GM19395 (cell line): ENCODE measurements at regions not wholly inside any gene's neighbourhood (a gene's known extent, or its start where the extent isn't known, plus 50 kb on each side); places are given as distances from the start of the nearest gene placed in this dataset.
"Not testable (repeated sequence)": the region's sequence is repeated elsewhere in the genome, so short reads cannot be mapped to it uniquely, and the experiment has no call there.

Experiments
- ATAC-seq: cut with Tn5 transposase; IDR thresholded peaks from one replicate; pipeline ENCODE4 v1.9.1; 2021; ENCODE audit warnings: mild to moderate bottlenecking, moderate library complexity; ENCODE audit not compliant: unreplicated experiment

DNA sequence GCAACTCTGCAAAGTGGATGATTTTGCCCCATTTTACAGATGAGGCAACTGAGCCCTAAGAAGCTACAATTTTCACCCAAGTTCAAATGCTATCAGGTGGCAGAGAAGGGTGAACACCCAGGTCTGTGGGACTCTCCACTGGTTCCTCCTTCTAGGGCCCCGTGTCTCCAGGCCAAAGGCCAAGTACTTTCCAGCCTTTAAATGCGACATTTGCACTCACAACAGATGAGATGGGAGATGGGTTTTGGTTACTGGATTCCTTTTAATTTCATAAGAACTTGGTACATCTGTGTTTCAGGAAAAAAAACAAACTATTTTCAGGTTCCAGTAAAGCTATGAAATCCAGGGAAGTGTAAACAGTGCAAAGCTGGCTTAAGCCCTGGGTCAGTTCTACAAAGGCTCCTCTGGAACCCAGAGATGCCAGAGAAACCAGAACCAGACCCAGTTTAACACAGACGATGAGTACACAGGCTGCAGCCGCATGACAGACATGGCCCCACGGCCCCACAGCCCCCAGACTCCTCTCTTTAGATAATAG is 361.7 kb downstream of the ANAPC1 start:
- ATAC-seq, result no peak

DNA sequence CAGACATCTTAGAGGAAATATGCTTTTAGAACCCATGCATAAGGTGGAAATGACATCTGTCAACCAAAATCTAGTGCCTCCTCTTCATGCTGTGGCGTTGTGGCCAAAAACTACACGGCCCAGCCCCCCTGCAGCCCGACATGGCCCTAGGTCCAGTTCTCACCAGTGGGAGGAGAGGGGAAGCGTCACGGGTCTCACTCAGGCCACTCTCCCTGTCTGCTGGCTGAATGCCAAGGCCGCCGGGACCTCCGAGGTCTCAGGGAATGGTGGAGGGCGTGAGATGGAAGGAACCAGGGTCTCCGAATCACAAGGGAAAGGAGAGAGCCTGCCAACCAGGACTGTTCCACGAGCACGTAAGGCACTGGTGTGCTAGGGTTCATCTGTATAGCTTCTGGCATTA is 361.0 kb downstream of the ANAPC1 start:
- ATAC-seq, result no peak

DNA sequence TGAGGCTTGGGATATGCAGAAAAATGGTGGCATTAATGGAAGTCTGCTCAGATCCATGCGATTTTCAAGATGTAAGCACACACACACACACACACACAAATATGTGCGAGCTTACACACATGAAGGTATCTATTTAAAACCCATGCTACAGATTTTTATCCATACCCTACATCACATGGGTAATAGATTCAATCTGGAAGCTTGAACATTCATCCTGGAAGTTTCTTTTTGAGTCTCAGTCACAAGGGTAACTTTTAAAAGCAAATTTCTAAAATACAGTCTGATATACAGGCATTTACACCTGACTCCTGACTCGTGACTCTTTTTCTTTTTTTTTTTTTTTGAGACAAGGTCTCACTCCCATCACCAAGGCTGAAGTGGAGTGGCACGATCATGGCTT is 359.0 kb downstream of the ANAPC1 start:
- not testable (repeated sequence) for ATAC-seq

DNA sequence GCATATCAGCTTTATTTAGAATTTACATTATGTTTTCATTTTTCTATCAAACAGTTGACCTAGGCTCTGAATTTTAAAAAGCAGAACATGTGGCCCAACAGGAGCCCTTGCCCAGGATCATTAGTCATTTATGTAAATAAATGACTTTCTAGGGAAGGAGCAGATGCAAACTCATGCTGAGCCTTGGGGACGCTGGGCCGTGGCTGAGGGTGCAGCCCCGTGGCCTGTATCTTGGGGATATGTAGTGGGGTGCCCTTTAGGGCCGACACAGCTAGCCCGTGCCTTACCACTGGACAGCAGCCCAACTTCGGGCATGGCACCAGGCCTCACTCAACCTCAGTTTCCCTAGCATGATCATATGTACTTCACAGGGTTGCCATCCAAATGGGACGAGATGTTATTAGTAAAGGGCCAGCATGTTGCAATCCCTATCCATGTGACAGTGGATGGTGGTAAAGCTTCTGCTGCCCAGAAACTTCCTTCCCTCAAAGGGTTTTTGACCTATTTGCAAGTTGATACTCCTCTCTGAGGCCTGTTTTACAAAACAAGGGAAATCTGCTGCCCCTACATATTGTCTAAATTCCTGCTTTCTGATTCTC is 357.9 kb downstream of the ANAPC1 start:
- ATAC-seq, result not testable (repeated sequence)

DNA sequence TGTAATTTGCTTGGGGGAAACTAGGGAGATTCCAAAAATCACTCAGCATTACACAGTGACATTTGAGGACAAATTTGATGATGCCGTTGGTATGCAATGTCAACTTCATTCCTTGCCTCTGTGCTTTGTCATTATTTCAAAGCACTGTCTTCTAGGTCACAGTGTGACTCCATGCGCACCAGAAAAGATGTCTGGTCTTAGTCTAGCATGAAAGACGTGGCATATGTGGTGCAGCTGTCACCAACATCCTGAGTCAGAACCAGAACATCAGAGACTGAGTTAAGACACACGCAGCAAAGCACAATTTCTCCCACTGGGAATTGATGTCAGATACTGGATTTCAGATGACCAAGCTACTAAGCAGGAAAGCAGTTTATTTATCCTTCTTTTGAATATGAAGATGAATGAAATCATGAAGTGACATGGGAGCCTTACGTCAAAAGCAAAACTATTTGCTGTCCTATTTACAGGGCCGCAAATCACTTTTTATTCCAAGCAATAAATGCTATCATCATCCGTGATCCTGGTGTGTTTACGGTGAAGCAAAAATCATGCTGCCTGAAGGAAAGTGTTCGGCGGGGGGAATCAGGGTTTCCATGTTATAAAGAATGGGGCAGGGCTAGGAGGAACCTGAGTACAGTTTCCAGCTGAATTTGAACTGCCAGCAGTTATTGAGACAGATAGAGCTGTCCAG is 356.1 kb downstream of the ANAPC1 start:
- not testable (repeated sequence) for ATAC-seq

DNA sequence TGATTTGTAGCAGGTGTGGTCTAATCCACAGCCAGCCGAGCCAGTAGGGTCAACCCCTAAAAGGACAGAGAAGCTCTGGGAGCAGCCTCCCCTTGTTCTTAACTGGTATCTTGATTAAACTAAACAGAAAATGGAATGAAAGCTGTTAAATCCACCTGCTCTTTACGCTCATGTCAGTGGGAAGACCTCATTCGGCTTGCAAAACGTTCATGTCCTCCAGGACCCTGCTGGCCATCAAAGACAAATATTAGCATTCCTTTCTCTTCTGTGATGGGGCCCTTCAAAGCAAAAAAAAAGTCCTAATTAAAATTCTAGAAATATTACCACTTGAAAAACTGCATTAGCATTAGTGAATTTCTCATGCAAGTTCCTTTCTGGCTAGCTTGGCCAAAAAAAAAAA is 355.0 kb downstream of the ANAPC1 start:
- not testable (repeated sequence) for ATAC-seq

DNA sequence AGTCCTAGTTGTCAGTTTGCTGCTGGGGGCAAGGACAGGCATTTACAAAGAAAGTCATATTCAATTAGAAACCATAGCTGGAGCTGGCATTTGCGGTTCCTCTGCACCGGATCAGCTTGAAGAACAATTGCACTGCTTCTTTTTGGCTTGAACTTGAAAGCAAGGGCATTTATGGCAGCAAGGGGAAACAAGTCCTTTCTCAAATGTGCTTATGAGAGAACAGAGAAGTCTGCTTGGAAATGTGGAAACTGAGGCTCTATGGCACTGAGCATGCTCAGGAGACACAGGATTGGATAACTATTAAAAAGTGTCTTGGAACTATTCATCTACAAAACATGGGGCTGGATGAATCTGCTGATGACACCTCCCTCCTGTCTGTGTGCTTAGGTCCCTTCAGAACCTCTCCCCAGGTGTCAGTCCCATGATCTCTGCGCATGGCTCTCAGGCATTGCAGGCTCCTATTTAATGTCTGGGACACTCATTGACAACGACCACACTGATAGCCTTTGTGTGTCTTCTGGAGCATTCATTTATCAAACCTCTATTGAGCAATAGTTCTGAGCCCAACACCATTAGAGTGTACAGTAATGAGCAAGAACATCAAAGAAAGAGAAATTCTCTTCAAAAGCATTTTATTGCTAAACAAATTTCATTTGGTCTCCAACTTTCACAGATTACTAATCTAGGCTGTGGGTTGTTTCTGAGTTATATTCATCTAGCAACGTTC is 353.6 kb downstream of the ANAPC1 start:
- ATAC-seq, result not testable (repeated sequence)

DNA sequence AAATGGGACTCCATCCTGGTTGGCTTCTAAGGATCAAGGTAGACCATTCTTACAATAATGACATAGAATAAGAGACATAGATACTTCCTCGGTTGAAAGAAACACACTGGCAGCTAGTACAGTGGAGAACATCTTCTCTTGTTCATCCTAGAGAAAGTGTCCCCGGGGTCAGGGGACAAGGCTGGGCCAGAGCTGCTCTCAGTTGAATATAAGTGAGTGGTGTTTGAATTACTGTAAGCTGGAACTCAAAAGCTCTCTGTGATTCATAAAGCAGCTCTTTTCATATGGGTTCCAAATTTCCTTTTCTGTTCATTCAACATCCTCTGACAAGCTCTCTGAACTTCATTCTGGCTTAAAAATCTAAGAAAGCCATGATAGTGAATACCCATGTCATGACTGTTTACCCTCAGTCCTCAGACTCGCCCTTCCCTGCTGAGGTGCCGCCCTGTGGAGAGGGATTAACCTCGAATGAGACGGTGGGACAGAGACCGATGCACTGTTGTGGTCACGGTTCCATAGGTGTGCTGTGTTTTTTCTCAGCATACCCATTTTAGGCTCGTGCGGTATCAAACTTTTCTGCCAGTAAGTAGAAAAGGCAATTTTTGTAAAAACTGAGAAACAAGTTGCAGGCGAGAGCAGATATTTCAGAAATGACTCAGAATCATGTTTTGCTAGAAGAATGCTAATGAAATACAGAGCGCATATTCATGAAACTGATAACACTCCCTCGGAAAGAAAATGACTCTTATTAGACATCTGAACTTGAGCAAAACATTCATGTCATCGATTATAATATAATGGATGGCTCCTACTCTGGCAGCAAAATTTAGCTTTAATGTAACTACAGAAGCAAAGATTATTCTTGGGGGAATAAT is 351.1 kb downstream of the ANAPC1 start:
- not testable (repeated sequence) for ATAC-seq

DNA sequence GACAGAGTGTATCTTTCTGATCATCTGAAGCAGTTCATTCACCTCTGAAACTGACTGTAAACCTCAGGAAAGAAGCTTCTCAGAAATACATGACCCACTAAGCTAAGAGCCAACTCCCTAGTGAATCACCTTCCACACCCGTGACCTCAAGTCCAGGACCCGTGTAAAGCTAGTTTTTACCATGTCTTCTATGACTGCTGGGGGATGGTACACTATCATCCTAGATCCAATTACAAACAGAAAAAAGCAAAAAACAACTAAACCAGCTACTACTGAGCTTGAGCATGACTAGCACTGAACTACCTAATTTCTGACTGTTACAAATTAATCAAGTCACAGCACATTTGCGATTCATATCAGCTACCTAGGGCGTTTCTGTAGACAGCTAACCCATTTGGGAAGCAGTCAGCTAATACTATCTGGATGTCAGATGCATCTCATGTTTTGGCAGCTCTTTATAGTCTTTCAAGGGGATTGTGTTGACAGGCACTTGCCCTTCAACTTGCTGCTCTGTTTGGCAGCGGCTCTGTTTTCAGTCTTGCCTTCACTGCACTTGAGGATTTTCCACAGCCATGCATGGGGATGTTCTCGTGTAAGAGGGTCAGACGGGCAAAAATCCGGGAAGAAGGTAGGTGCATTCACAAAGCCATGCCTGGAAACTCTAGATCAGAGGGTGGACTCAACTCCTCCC is 350.3 kb downstream of the ANAPC1 start:
- not testable (repeated sequence) for ATAC-seq

DNA sequence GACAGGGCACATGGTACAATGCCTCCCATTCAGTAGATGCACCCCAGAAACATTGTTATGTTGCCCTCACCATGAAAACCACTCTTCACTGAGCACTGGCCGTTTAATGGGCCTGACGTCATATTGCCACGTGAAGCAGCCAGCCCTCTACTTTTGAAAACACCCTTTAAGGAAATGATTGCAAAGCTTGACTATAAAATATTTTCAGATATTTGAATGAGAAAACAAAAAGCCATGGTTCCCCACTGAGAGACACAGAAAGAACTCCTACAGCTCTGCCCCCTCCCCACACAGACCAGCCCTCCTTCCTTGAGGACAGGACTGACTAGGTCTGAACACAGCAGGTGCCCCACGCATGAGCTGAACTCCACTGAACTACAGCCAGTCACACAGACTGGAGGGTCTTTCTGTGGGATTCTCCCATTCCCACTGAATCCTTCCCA is 349.1 kb downstream of the ANAPC1 start:
- no peak for ATAC-seq

DNA sequence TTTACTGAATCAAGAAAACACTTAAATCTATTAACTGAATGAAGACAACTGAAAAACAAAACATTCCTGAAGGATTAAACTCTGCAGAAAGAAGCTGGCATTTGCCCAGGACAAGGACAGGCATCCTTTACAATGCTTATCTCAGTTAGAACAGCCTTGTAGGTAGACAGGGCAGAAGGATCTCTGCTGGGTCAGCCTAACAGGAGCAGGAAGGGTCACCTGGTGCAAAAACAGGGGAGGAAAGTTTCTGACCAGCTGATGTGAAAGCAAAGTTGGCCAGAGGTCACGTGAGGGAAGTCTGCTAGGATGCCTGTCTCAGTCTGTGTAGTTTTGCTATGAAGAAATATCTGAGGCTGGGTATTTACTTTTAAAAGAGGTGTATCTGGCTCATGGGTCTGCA is 348.6 kb downstream of the ANAPC1 start:
- ATAC-seq, result no peak

DNA sequence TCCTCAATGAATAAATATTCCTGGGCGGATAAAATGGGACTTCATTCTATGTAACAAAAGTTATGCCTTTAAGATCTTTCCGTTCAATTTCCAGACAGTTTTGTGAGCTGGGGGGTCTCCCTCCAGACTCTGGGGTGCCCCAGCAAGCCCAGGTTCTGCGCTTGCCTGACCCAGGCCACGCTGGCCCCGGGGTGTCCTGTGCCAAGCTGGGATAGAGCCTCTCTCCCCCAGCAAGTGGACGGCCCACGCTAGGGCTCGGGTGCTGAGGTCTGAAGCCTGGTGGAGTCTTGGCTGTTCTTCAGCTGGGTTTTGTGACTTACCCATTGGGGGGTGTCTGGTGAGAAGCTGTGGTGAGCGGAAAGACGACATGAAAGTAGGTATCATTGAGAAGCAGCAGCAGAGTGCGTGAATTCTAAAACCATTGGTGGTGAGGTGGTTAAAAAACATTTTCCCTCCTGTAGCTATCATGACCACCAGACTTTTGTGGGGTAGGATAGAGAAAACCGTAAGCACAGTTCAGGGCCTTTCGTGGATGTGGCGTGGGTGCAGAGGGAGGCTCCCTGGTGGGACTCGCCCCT is 346.8 kb downstream of the ANAPC1 start:
- no peak for ATAC-seq

DNA sequence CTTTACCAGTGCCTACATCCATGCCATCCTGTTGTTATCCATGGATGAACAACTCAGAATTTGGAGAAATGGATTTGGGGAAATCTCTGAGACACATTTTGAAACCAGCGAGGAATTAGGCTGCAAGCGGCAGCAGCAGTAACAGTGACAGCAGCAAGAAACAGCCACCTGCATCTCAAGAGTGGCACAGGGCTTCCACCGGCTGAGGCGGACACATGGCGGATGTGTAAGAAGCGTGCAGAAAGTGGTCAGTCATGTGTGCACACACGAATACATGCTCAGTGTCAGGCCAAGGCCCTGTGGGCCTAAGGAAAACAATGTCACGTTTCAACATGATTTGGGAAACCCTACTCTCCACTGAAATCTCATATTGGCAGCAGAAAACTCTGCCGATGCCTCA is 344.0 kb downstream of the ANAPC1 start:
- not testable (repeated sequence) for ATAC-seq

DNA sequence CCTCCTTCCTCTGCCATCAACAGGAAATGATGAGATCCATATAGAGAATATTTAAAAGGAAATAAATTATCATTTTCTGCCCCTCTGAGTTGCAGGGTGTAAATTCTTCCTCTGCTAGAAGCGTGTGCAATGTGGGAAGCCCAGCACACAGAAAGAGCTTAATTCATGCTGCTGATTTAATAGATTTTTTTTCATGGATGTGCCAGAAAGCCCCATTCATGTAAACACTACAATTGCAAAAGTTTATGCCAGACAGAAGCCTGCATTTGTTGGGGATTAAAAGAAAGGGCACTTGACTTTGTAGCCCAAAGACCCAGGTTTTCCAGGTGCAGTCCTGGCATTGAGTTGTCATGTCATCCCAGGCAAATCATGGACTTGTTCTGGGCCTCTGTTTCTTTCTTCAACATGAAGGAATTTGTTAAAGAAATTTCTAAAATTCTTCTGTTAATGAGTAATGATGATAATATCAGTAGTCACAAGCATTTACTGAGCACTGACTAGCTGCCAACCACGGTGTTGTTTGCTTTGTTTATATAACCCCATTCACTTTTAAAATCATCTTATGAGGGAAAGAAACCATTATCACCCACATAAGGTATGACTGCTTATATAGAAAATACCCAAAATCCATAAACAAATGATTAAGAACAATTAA is 341.7 kb downstream of the ANAPC1 start:
- ATAC-seq, result not testable (repeated sequence)

DNA sequence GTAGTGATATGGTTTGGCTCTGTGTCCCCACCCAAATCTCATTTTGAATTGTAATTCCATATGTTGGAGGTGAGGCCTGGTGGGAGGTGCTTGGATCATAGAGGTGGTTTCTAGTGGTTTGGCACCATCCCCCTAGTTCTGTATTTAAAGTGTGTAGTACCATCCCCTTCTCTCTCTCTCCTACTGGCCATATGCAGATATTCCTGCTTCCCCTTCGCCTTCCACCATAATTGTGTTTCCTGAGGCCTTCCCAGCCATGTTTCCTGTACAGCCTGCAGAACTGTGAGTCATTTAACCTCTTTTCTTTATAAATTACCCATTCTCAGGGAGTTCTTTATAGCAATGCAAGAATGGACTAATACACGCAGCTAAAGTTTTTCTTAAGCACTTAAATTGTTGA is 340.0 kb downstream of the ANAPC1 start:
- ATAC-seq, result not testable (repeated sequence)

DNA sequence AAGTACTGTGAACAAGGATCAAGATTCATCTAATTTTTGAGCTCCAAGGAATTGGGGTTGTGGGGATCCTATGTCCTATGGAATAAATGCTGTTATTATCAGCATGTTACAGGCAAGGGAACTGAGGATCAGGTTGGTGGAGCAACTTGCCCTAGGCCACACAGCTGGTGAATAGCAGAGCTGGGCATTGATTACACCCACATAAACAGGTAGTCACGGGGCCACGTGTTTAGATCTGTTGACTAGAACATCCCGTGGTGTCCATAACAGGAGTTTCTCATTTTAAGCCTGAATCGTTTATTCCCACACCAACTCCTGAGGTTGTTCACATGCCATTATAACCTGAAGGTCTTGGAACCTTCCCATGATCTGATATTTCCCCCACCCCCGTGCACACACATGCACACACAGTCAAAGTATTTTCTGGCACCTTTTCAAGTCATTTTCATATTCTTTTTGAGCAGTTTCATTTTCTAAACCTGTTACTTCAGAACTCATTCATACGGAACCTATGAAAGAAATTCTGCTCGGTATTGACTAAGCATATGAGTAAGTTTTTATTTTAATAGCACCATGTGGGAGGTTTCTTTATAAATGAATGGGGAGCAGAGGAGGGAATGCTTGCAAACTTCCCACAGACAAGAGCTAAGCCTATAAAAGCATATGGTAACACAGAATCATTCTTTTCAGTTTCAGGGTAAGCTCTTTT is 338.1 kb downstream of the ANAPC1 start:
- not testable (repeated sequence) for ATAC-seq

DNA sequence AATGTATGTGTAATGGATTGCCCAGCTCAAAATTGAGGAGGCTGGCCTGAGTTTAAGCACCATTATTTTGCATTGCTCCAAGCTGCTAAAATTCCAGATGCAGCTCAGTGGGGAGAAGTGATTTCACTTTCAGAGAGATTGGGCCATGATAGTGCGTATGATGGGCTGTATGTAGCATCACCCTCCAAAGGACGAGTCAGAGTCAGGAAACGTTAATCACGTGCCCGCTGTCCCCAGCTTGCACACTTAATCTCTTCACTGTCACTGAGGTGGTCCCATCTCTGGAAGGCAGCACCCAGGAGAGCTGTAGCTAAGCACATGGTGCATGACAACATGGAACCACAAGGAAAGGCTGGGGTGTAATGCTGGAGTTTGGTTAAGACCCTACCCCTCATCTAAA is 337.4 kb downstream of the ANAPC1 start:
- ATAC-seq, result not testable (repeated sequence)

DNA sequence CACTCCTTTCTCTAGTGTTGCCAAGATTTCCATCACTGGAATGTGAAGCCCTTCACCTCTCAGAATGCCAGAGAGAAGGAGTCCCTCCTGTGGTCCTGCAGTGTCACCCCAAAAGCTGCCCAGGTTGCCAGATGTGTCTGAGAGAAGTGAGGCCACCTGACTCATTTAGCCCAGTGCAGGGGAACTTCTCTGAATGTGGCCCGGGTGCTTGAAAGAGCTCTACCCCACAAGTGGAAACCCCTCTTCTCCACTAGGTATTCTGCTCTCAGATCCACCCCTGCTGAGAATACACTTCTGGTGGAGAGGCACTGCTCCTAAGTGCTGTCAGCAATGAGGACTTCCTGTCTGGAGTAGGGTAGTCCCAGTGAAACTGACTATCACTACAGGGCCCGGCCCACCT is 334.8 kb downstream of the ANAPC1 start:
- ATAC-seq, result not testable (repeated sequence)

DNA sequence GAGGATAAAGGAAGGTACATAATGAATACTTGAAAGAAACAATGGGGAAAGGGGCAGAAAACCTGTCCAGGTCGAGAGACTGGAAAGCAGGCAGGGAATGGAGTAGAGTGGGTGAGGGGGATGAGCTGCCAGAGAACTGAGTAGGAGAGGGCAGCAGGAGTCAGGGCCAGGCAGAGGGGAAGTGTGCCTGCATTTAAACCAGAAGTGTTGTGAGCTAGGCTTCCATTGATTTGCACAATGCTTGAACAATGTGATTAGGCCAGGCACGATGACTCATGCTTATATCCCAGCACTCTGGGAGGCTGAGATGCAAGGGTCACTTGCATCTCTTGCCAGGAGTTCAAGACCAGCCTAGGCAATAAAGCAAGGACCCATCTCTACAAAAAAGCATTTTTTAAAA is 332.6 kb downstream of the ANAPC1 start:
- not testable (repeated sequence) for ATAC-seq
